GM12875 (cell line): ENCODE measurements at regions not wholly inside any gene's neighbourhood (a gene's known extent, or its start where the extent isn't known, plus 50 kb on each side); places are given as distances from the start of the nearest gene placed in this dataset.
"Not testable (repeated sequence)": the region's sequence is repeated elsewhere in the genome, so short reads cannot be mapped to it uniquely, and the experiment has no call there.

Source experiments
- H3K4me3 ChIP-seq: one replicate; pipeline ENCODE4 v1.5.1; 2011; ENCODE audit warnings: low read depth, low read length, control low read depth
- CTCF ChIP-seq: IDR thresholded peaks from 2 replicates; pipeline ENCODE4 v1.5.1; 2011; ENCODE audit warnings: low read depth, mild to moderate bottlenecking, control low read depth, inconsistent platforms, low read length, moderate library complexity, borderline replicate concordance; ENCODE audit not compliant: insufficient read depth

GRCh38 chr1:201732351-201732750, 96.6 kb upstream of the IPO9 start:
- no peak for TF ChIP-seq CTCF
- H3K4me3 ChIP-seq = no peak overlapping the region

- not testable (repeated sequence) for H3K4me3 ChIP-seq
Measured at GRCh38 chr1:201734221-201734620, 94.7 kb upstream of the IPO9 start.

GRCh38 chr1:201734786-201735185, 94.2 kb upstream of the IPO9 start:
- no peak overlapping the region for H3K4me3 ChIP-seq
- TF ChIP-seq CTCF = no peak

DNA sequence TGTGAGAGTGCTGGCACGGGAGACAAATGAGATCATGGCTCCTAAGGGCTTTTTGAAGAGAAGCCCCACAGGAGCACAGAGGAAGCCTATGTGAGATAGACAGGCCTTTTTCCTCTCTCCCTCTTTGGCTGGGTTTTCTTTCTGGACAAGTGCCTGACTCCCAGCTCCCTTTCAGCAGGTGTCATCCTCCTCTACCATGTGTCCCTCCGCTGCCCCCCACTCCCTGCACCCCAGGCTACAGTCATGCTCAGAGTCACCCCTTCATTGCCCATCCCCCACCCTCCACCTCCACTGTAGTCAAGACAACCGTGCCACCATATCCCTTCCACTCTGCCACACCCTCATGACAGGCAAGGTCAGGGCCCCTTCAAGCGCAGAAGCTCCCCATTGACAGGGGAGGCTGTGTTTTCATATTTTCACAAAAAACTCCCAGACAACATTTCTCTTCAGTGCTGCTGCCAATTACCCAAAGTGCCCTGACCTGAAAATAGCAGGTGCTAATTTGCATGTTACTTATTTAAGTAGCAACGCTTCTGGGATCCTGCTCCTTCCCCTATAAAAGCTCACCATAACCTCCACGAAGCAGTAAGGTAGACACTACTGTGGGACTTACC, 92.1 kb upstream of the IPO9 start:
- no peak for TF ChIP-seq CTCF

GRCh38 chr1:201737352-201738060, 91.5 kb upstream of the IPO9 start:
- H3K4me3 ChIP-seq = no peak overlapping the region
- no peak for TF ChIP-seq CTCF

More for the DNA sequence above, 92.1 kb upstream of the IPO9 start:
- no peak overlapping the region for H3K4me3 ChIP-seq

DNA sequence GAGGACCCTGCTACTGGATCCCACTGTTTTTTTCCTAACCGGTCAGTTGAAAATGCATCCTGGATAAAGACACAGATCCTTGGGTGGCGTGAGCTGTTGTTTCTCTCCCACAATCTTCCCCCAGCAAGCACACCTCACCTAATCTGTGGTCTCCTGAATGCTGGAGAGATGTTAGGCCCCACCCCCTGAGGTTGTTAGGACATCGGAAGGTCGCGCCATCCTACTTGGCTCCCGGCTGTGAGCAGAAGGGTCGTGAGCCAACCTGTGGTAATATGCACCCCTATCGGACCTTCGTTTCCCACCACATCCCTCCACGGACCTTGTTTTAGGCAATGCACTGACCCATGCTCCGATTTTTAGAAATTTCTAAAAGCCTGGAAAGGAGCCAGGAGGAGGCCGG, 89.9 kb upstream of the IPO9 start:
- H3K4me3 ChIP-seq = no peak overlapping the region
- no peak for TF ChIP-seq CTCF

GRCh38 chr1:201739492-201740085, 89.4 kb upstream of the IPO9 start:
- H3K4me3 ChIP-seq = no peak overlapping the region
- TF ChIP-seq CTCF = no peak
